SK-N-SH (cell line): ENCODE measurements at regions not wholly inside any gene's neighbourhood (a gene's known extent, or its start where the extent isn't known, plus 50 kb on each side); places are given as distances from the start of the nearest gene placed in this dataset.

Experiments used
- CTCF ChIA-PET: fragments of 300-600, 350-600 bp; formaldehyde crosslinking; extraction: SDS; loops from one replicate; lab custom pipeline; 2021; lab: Yijun Ruan, JAX
- POLR2A ChIA-PET: fragments of 350-600 bp; sonication (Branson Sonifier 250); formaldehyde crosslinking; extraction: SDS; loops from one replicate; lab custom pipeline; 2020; ENCODE audit warnings: antibody characterized with exemption, inconsistent platforms; lab: Yijun Ruan, JAX
- DNase-seq: peaks from one replicate; pipeline ENCODE4 v3.0.0; 2012
- H2AFZ ChIP-seq: fragments of 200-600 bp; sonication (generic); 2 replicates; pipeline ENCODE4 v1.8.1; 2016; ENCODE audit warnings: antibody characterized with exemption, mild to moderate bottlenecking, low read depth
- H3F3A ChIP-seq: fragments of 200-600 bp; sonication (generic); replicated peaks from 2 replicates; pipeline ENCODE3; 2016; ENCODE audit warnings: antibody characterized with exemption, mild to moderate bottlenecking; ENCODE audit not compliant: insufficient read depth
- H3K27ac ChIP-seq, 2 experiments: fragments of 200-500 bp in 1 of 2; fragments of 200-600 bp in 1 of 2; sonication (Bioruptor generic) in 1 of 2; sonication (generic), shearing (Covaris generic) in 1 of 2; 2 replicates each; pipeline versions ENCODE4 v1.5.1 to v1.6.1; 2014 to 2016; ENCODE audit warnings: low read depth in 2 of 2, inconsistent platforms in 1 of 2, low read length in 1 of 2, mild to moderate bottlenecking in 1 of 2, mixed read lengths in 1 of 2
- H3K27me3 ChIP-seq: fragments of 200-600 bp; sonication (generic), shearing (Covaris generic); 2 replicates; pipeline ENCODE4 v1.6.1; 2016; ENCODE audit warnings: mixed run types; ENCODE audit not compliant: insufficient read depth
- H3K36me3 ChIP-seq, 2 experiments: fragments of 200-500 bp in 1 of 2; fragments of 200-600 bp in 1 of 2; sonication (Bioruptor generic) in 1 of 2; sonication (generic) in 1 of 2; replicated peaks in 1 of 2; 2 replicates each; pipeline versions ENCODE3 to v1.5.1; 2014 to 2016; ENCODE audit warnings: low read length in 1 of 2, mild to moderate bottlenecking in 1 of 2; ENCODE audit not compliant: insufficient read depth in 2 of 2, control insufficient read depth in 1 of 2
- H3K4me1 ChIP-seq, 2 experiments: fragments of 200-500 bp in 1 of 2; fragments of 200-600 bp in 1 of 2; sonication (Bioruptor generic) in 1 of 2; sonication (generic), shearing (Covaris generic) in 1 of 2; 2 replicates each; pipeline versions ENCODE4 v1.5.1 to v1.6.1; 2014 to 2016; ENCODE audit warnings: low read depth in 1 of 2, low read length in 1 of 2, mixed run types in 1 of 2; ENCODE audit not compliant: insufficient read depth in 2 of 2, control insufficient read depth in 1 of 2
- H3K4me2 ChIP-seq: fragments of 200-600 bp; sonication (generic), shearing (Covaris generic); 2 replicates; pipeline ENCODE4 v1.6.1; 2017; ENCODE audit warnings: mixed run types
- H3K4me3 ChIP-seq, 2 experiments: fragments of 200-500 bp in 1 of 2; fragments of 200-600 bp in 1 of 2; sonication (Bioruptor generic) in 1 of 2; sonication (generic), shearing (Covaris generic) in 1 of 2; 2 replicates each; pipeline versions ENCODE4 v1.5.1 to v1.8.1; 2014 to 2016; ENCODE audit warnings: low read depth in 2 of 2, inconsistent platforms in 1 of 2, low read length in 1 of 2, mild to moderate bottlenecking in 1 of 2, mixed read lengths in 1 of 2, moderate library complexity in 1 of 2
- H3K79me2 ChIP-seq: fragments of 200-600 bp; sonication (generic); 2 replicates; pipeline ENCODE4 v1.8.1; 2017; ENCODE audit warnings: mild to moderate bottlenecking; ENCODE audit not compliant: insufficient read depth
- H3K9ac ChIP-seq: fragments of 200-600 bp; sonication (generic); 2 replicates; pipeline ENCODE4 v1.6.1; 2017; ENCODE audit warnings: mixed run types
- H3K9me2 ChIP-seq: fragments of 200-600 bp; sonication (generic); 2 replicates; pipeline ENCODE4 v1.6.1; 2017; ENCODE audit warnings: mixed run types
- H3K9me3 ChIP-seq: fragments of 200-600 bp; sonication (generic); 2 replicates; pipeline ENCODE4 v1.6.1; 2017; ENCODE audit warnings: mixed run types, mild to moderate bottlenecking, moderate library complexity
- H4K20me1 ChIP-seq: fragments of 200-600 bp; sonication (generic); 2 replicates; pipeline ENCODE4 v1.6.1; 2017; ENCODE audit warnings: mild to moderate bottlenecking, mixed run types; ENCODE audit not compliant: insufficient read depth
- CTCF ChIP-seq: fragments of 200-600 bp; sonication (generic); IDR thresholded peaks from 2 replicates; pipeline ENCODE4 v1.6.1; 2017; ENCODE audit warnings: antibody characterized with exemption, mild to moderate bottlenecking, moderate library complexity
- EZH2phosphoT487 ChIP-seq: fragments of 200-600 bp; sonication (generic); IDR thresholded peaks from 2 replicates; pipeline ENCODE4 v1.6.1; 2017; ENCODE audit warnings: low read depth, mixed run types, mild to moderate bottlenecking, antibody characterized with exemption, moderate library complexity, borderline replicate concordance
- FOXM1 ChIP-seq: IDR thresholded peaks from 2 replicates; pipeline ENCODE4 v1.4.0; 2012; ENCODE audit warnings: low read depth, mild to moderate bottlenecking
- IRF3 ChIP-seq: fragments of 150-350 bp; IDR thresholded peaks from 2 replicates; pipeline ENCODE4 v1.6.1; 2016; ENCODE audit warnings: mild to moderate bottlenecking, low read depth, low read length
- JUND ChIP-seq: IDR thresholded peaks from 2 replicates; pipeline ENCODE4 v1.4.0; 2012
- RAD21 ChIP-seq: IDR thresholded peaks from 2 replicates; pipeline ENCODE4 v1.6.1; 2012; ENCODE audit warnings: mild to moderate bottlenecking, low read length
- REST ChIP-seq: IDR thresholded peaks from 2 replicates; pipeline ENCODE4 v1.6.1; 2012; ENCODE audit warnings: mild to moderate bottlenecking, low read depth, low read length, moderate library complexity
- RFX5 ChIP-seq: IDR thresholded peaks from 2 replicates; pipeline ENCODE4 v1.6.1; 2012; ENCODE audit warnings: mild to moderate bottlenecking, improper control_type of control experiment, low read length
- SIN3A ChIP-seq: IDR thresholded peaks from 2 replicates; pipeline ENCODE4 v1.6.1; 2012; ENCODE audit warnings: low read depth, mild to moderate bottlenecking, low read length, moderate library complexity, borderline replicate concordance
- SMC3 ChIP-seq: IDR thresholded peaks from 2 replicates; pipeline ENCODE4 v1.6.1; 2012; ENCODE audit warnings: low read depth, low read length, improper control_type of control experiment
- TCF12 ChIP-seq: IDR thresholded peaks from 2 replicates; pipeline ENCODE4 v1.4.0; 2012
- USF1 ChIP-seq: IDR thresholded peaks from 2 replicates; pipeline ENCODE4 v1.4.0; 2012; ENCODE audit warnings: low read depth, borderline replicate concordance
- YY1 ChIP-seq: IDR thresholded peaks from 2 replicates; pipeline ENCODE4 v1.4.0; 2012; ENCODE audit warnings: low read depth, mild to moderate bottlenecking

GRCh38 chr2:144628566-144628965, 108.6 kb upstream of the ZEB2 start:
- no peaks in the 10 kb centered on the region for H3F3A ChIP-seq
- no peaks in the 10 kb centered on the region for H3K9me2 ChIP-seq
- ChIA-PET CTCF (no interaction called here), POLR2A (no interaction called here)
- no peaks in the 10 kb centered on the region for H3K9me3 ChIP-seq
- H3K27ac ChIP-seq: no peak overlapping the region
- H2AFZ ChIP-seq: no peak overlapping the region
- no peaks in the 10 kb centered on the region for H3K36me3 ChIP-seq
- H3K79me2 ChIP-seq: no peaks in the 10 kb centered on the region
- H3K4me3 ChIP-seq: no peak overlapping the region
- TF ChIP-seq IRF3 (no peak), FOXM1 (no peak), TCF12 (no peak), RFX5 (no peak), REST (no peak), JUND (no peak), EZH2phosphoT487 (no peak), USF1 (no peak), CTCF (no peak), YY1 (no peak), RAD21 (no peak), SIN3A (no peak), SMC3 (no peak)
- H4K20me1 ChIP-seq: no peaks in the 10 kb centered on the region
- H3K4me2 ChIP-seq: no peak overlapping the region
- no peaks in the 10 kb centered on the region for H3K27me3 ChIP-seq
- H3K9ac ChIP-seq: no peak overlapping the region
- H3K4me1 ChIP-seq: no peaks in the 10 kb centered on the region; a peak in 1 of 4 replicates
- DNase-seq: no peak
